ENCODE measurements at regions not wholly inside any gene's neighbourhood (a gene's known extent, or its start where the extent isn't known, plus 50 kb on each side); places are given as distances from the start of the nearest gene placed in this dataset.

- TF ChIP-seq CTCF (IDR thresholded peaks at IDR 0.05; ENCODE audit: insufficient read depth, low read depth, low read length) (no peak), EZH2 (IDR thresholded peaks at IDR 0.05; ENCODE audit: insufficient read depth, low read length) (no peak)
Observed at GRCh38 chr12:82174936-82175335, 183.3 kb downstream of the CCDC59 start.

Measured in astrocyte (in vitro differentiated cells and primary cell).